ENCODE measurements at regions not wholly inside any gene's neighbourhood (a gene's known extent, or its start where the extent isn't known, plus 50 kb on each side); places are given as distances from the start of the nearest gene placed in this dataset.

DNA sequence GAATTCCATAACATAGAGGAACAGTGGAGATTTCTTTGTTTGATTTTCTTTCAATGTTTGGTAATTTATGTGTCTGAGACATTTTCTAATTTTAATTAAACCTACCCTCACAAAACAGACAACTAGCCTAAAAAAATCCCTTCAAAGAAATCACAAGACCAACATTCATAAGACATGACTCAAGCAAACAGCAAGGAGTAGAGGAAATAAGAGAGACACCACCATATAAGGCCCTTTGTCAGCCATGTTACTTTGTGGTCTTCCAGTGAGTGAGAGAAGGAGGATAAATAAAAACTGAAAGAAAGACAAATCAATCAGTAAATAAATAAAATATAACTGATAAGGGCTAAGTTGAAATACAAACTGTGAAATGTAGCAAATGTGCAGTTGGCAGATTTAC lies 830.8 kb upstream of the SLC39A10 start:
- TF ChIP-seq, protein P1, sequence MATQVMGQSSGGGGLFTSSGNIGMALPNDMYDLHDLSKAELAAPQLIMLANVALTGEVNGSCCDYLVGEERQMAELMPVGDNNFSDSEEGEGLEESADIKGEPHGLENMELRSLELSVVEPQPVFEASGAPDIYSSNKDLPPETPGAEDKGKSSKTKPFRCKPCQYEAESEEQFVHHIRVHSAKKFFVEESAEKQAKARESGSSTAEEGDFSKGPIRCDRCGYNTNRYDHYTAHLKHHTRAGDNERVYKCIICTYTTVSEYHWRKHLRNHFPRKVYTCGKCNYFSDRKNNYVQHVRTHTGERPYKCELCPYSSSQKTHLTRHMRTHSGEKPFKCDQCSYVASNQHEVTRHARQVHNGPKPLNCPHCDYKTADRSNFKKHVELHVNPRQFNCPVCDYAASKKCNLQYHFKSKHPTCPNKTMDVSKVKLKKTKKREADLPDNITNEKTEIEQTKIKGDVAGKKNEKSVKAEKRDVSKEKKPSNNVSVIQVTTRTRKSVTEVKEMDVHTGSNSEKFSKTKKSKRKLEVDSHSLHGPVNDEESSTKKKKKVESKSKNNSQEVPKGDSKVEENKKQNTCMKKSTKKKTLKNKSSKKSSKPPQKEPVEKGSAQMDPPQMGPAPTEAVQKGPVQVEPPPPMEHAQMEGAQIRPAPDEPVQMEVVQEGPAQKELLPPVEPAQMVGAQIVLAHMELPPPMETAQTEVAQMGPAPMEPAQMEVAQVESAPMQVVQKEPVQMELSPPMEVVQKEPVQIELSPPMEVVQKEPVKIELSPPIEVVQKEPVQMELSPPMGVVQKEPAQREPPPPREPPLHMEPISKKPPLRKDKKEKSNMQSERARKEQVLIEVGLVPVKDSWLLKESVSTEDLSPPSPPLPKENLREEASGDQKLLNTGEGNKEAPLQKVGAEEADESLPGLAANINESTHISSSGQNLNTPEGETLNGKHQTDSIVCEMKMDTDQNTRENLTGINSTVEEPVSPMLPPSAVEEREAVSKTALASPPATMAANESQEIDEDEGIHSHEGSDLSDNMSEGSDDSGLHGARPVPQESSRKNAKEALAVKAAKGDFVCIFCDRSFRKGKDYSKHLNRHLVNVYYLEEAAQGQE (IDR thresholded peaks at IDR 0.05; ENCODE audit: low read depth), result no peak
- TF ChIP-seq CREB1 (IDR thresholded peaks at IDR 0.05; ENCODE audit: low read depth) (no peak), EP300 (IDR thresholded peaks at IDR 0.05; ENCODE audit: borderline replicate concordance) (no peak), YY1 (IDR thresholded peaks at IDR 0.05; ENCODE audit: low read depth) (no peak), TEAD4 (IDR thresholded peaks at IDR 0.05) (no peak), EGR1 (IDR thresholded peaks at IDR 0.05) (no peak), RAD21 (IDR thresholded peaks at IDR 0.05; ENCODE audit: low read depth) (no peak)
